ENCODE measurements at regions not wholly inside any gene's neighbourhood (a gene's known extent, or its start where the extent isn't known, plus 50 kb on each side); places are given as distances from the start of the nearest gene placed in this dataset.
A peak's percentile ranks its signal among the peaks of the same experiment; 100 is the strongest.
"Not testable (repeated sequence)": the region's sequence is repeated elsewhere in the genome, so short reads cannot be mapped to it uniquely, and the experiment has no call there.

DNA sequence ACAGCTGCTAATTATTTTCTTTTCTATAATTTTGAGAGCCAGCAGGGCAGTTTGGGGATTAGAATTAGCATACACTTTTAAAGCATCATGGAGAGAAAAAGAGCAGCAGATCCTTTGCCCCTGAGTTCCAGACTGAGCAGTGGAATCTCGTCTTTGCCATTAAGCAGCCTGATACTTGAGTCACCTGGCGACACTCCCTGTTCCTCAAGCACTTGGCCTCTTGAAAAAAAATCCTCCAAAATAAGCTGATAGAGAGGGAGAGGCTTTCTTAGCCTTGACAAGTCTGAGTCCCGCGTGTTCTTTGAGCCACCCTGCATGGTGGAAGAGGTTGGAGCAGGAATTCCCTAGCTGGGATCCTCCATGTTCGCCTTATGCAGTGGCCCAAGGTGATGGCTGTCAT is 398.3 kb downstream of the IRX2 start:
- TF ChIP-seq, protein P1, sequence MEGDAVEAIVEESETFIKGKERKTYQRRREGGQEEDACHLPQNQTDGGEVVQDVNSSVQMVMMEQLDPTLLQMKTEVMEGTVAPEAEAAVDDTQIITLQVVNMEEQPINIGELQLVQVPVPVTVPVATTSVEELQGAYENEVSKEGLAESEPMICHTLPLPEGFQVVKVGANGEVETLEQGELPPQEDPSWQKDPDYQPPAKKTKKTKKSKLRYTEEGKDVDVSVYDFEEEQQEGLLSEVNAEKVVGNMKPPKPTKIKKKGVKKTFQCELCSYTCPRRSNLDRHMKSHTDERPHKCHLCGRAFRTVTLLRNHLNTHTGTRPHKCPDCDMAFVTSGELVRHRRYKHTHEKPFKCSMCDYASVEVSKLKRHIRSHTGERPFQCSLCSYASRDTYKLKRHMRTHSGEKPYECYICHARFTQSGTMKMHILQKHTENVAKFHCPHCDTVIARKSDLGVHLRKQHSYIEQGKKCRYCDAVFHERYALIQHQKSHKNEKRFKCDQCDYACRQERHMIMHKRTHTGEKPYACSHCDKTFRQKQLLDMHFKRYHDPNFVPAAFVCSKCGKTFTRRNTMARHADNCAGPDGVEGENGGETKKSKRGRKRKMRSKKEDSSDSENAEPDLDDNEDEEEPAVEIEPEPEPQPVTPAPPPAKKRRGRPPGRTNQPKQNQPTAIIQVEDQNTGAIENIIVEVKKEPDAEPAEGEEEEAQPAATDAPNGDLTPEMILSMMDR (IDR thresholded peaks at IDR 0.05; ENCODE audit: control insufficient read depth, extremely low read depth, insufficient read depth): no peak
- H3K4me3 ChIP-seq (ENCODE audit: low read depth, low read length): no peak overlapping the region
- DNase-seq (ENCODE audit: low read depth): no peak

DNA sequence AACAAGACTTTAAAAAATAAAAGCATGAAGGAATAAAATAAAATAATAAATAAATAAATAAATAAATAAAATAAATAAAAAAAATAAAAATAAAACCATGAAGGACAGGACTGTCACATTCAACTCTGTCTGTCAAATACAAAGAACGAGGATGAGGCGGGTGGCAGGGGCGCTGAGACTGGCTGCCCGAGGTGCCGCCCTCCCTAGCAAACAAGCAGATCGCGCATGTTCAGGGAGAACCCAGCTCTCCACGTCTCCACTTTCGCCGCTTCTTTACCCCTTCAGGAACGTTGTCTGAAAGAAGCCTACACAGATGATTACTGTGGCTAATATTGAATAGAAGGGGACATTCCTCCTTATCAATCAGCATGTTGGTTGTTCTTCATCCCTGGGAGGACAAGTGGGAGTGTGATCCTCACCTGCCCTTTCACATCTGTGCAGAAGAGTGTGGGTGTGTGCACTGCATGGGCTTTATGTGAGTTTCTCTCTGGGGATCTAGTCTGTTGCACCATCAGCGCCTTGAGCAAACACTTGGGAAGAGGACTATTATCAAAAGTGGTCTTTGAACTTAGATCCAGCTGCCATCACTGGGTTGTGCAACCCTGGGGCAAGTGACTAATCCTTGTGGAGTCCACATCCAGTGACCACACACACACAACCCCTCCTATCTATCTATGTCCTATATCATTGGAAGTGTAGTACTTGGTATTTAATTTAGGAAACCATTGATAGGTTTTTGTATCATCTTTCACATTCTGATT is 399.2 kb downstream of the IRX2 start:
- no peak for DNase-seq (ENCODE audit: low read depth)
- TF ChIP-seq, protein P1 (IDR thresholded peaks at IDR 0.05; ENCODE audit: control insufficient read depth, extremely low read depth, insufficient read depth): no peak
- no peak overlapping the region for H3K4me3 ChIP-seq (ENCODE audit: low read depth, low read length)

DNA sequence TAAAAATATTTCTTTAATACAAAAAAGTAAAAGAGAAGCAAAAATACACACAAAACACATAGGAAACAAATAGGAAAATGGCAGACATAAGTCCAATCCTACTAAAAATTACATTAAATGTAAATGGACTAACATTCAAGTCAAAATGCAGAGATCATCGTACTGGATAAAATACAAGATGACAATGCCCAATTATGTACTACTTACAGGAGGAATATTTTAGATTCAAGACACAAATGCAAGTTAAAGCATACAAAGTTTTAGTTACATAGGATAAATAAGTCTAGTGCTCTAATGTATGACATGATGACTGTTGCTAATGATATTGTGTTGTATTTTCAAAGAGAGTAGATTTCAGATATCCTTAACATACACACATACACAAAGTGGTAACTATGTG is 401.7 kb downstream of the IRX2 start:
- H3K4me3 ChIP-seq (ENCODE audit: low read depth, low read length); DNase-seq (ENCODE audit: low read depth): not testable (repeated sequence)

DNA sequence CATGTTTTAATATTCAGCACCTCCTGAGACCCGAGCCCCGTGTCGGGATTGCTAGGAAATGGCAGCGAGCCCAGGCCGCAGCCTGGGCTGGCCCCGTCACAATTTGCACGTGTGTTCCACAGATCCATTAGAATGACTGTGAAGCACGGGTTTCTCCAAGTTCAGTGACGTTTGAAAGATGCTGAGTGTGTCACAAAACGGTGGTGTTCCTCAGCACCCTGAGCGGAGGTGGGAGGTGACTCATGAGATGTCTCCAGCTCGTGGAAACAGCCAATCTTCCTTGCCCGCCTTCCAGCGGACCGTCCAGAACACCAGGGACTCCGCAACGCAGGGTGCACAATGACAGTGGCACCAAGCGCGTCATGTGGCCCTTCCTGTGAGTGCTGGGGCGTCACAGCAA is 412.8 kb downstream of the IRX2 start:
- H3K4me3 ChIP-seq (ENCODE audit: low read depth, low read length): no peak overlapping the region
- DNase-seq (ENCODE audit: low read depth): no peak
- TF ChIP-seq, protein P1 (IDR thresholded peaks at IDR 0.05; ENCODE audit: control insufficient read depth, extremely low read depth, insufficient read depth): no peak

DNA sequence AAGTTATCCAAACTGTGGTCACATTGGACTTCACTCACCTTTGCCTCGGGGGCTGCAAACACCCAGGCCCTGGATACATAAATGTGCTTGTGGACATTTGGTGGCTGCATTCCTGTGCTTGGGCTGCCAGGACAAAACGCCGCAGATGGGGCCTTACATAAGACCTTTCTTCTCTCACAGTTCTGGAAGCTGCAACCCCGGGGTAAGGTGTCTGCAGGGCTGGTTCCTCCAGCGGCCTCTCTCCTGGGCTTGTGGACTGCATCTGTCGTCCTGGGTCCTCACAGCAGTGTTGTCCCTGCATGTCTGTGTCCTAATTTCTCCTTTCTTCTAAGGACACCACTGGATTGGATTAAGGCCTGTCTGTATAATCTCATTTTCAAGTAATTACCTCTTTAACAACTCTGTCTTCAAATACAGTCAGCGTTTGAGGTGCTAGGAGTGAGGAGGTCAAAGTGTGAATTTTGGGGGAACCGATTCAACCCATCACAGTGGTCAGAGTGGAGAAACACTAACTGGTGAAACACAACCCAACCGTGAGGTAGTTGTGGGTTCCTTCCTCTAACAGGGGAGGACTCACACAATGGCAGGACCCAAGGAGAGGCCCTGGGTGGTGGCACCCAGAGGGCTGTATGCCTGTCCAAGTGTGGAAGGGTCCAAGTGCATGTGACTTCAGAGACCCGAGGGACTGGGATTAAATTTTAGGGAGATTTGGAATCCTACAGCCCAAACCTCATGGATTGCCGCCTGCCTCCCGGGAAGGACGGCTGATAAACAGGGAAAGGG is 415.6 kb downstream of the IRX2 start:
- H3K4me3 ChIP-seq (ENCODE audit: low read depth, low read length): no peak overlapping the region
- TF ChIP-seq, protein P1 (IDR thresholded peaks at IDR 0.05; ENCODE audit: control insufficient read depth, extremely low read depth, insufficient read depth): no peak
- DNase-seq (ENCODE audit: low read depth): no peak

DNA sequence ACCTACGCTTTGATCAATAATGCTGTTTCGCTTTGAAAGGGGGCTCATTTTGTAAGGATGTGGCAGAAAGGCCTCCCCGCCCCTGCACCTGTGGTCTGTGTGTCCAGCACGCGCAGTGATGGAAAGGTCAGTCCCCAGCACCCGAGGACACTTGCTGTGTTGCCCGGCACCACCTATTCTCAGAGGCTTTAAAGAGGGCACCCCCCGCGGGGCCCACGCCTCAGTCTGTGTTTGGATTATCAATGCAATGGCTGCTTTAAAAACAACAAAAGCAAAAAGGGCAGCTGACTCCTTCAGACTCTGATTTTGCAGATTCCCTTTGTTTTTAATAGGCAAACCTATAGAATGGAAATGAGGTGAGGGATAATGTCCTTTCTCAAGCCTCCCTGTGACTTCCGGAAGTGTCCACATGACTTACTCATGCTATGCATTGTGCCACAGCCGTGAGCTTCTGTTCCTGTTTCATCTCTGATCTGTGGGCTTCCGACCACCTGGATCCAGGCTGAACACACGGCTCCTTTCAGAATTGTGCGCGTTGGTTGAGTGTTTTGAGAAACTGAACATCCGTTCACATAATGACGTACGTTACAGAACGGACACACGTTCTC is 416.2 kb downstream of the IRX2 start:
- TF ChIP-seq, protein P1 (IDR thresholded peaks at IDR 0.05; ENCODE audit: control insufficient read depth, extremely low read depth, insufficient read depth): no peak
- no peak overlapping the region for H3K4me3 ChIP-seq (ENCODE audit: low read depth, low read length)
- no peak for DNase-seq (ENCODE audit: low read depth)

DNA sequence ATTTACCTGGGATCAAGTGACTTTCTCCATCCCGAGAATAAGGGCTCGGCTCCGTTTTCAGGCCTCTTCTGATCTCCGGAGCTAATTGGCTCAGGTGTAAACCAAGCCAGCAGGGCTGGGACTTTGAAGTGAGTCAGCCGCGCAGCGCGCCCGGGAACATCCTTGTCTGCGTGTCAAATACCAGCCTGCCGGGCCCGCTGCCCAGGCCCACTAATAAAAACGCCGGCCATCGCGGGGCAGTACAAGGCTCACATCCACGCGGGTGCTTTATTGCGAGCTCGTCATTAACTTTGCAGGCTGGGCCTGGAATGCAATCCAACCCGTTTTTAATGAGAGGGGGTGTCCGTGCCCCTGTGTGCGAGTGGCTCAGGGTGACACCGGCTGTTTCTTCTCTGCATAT is 416.8 kb downstream of the IRX2 start:
- TF ChIP-seq, protein P1 (IDR thresholded peaks at IDR 0.05; ENCODE audit: control insufficient read depth, extremely low read depth, insufficient read depth): no peak
- H3K4me3 ChIP-seq (ENCODE audit: low read depth, low read length): no peak overlapping the region
- DNase-seq (ENCODE audit: low read depth): peak; percentile 57
